Osteocyte (in vitro differentiated cells): ENCODE measurements at regions not wholly inside any gene's neighbourhood (a gene's known extent, or its start where the extent isn't known, plus 50 kb on each side); places are given as distances from the start of the nearest gene placed in this dataset.

Experiments used
- DNase-seq: peaks from one replicate; pipeline ENCODE4 v3.0.0; 2021; ENCODE audit warnings: mixed read lengths; ENCODE audit not compliant: unreplicated experiment; ENCODE audit errors: extremely low spot score
- H3K27ac Mint-ChIP-seq: one replicate; pipeline ENCODE4 v1.8.0; 2021; ENCODE audit warnings: mild to moderate bottlenecking, mixed read lengths; ENCODE audit not compliant: unreplicated experiment
- H3K27me3 Mint-ChIP-seq: one replicate; pipeline ENCODE4 v1.8.0; 2021; ENCODE audit warnings: mixed read lengths; ENCODE audit not compliant: unreplicated experiment
- H3K36me3 Mint-ChIP-seq: one replicate; pipeline ENCODE4 v1.8.0; 2021; ENCODE audit warnings: mixed read lengths; ENCODE audit not compliant: unreplicated experiment
- H3K4me1 Mint-ChIP-seq: one replicate; pipeline ENCODE4 v1.8.0; 2021; ENCODE audit warnings: mixed read lengths; ENCODE audit not compliant: unreplicated experiment
- H3K4me3 Mint-ChIP-seq: one replicate; pipeline ENCODE4 v1.8.0; 2021; ENCODE audit warnings: mild to moderate bottlenecking, moderate library complexity, mixed read lengths; ENCODE audit not compliant: unreplicated experiment
- H3K9me3 Mint-ChIP-seq: one replicate; pipeline ENCODE4 v1.8.0; 2021; ENCODE audit warnings: mixed read lengths; ENCODE audit not compliant: unreplicated experiment
- TF ChIP-seq, protein P1 (sequence below): fragments of 200-600 bp; sonication (generic); IDR thresholded peaks from 2 replicates; pipeline ENCODE4 v1.5.0; 2021; ENCODE audit warnings: antibody characterized with exemption, mild to moderate bottlenecking, moderate library complexity

DNA sequence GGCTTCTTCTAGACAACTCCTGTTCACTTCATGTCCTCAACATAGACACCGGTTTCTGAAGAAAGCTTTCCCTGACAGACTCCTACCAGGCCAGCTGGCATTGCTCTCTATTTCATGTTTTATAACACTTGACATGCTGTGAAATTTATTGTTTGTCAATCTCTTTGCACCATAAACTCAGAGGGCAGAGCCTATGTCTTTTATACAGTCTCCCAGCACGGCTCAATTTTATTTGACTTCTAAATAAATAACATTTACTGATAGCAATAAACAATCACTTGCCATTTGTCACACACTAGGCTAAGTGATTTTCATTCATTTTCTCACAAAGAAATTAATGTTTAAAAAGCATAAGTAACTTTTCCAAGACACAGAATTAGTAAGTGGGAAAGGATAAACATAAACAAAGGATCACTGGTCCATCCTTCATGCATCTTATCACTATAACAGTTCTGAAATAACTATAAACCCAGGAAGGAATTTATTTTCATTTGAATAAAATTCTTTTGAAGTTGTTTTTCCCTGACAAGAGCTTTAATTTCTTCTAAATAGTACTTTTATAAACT lies 577.6 kb downstream of the TECRL start:
- Mint-ChIP-seq H3K4me3 (no peak overlapping the region), H3K36me3 (no peaks in the 10 kb centered on the region), H3K4me1 (no peaks in the 10 kb centered on the region), H3K27me3 (no peaks in the 10 kb centered on the region), H3K9me3 (no peaks in the 10 kb centered on the region), H3K27ac (no peak overlapping the region)
- TF ChIP-seq, protein P1, sequence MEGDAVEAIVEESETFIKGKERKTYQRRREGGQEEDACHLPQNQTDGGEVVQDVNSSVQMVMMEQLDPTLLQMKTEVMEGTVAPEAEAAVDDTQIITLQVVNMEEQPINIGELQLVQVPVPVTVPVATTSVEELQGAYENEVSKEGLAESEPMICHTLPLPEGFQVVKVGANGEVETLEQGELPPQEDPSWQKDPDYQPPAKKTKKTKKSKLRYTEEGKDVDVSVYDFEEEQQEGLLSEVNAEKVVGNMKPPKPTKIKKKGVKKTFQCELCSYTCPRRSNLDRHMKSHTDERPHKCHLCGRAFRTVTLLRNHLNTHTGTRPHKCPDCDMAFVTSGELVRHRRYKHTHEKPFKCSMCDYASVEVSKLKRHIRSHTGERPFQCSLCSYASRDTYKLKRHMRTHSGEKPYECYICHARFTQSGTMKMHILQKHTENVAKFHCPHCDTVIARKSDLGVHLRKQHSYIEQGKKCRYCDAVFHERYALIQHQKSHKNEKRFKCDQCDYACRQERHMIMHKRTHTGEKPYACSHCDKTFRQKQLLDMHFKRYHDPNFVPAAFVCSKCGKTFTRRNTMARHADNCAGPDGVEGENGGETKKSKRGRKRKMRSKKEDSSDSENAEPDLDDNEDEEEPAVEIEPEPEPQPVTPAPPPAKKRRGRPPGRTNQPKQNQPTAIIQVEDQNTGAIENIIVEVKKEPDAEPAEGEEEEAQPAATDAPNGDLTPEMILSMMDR = no peak
- no peak for DNase-seq

DNA sequence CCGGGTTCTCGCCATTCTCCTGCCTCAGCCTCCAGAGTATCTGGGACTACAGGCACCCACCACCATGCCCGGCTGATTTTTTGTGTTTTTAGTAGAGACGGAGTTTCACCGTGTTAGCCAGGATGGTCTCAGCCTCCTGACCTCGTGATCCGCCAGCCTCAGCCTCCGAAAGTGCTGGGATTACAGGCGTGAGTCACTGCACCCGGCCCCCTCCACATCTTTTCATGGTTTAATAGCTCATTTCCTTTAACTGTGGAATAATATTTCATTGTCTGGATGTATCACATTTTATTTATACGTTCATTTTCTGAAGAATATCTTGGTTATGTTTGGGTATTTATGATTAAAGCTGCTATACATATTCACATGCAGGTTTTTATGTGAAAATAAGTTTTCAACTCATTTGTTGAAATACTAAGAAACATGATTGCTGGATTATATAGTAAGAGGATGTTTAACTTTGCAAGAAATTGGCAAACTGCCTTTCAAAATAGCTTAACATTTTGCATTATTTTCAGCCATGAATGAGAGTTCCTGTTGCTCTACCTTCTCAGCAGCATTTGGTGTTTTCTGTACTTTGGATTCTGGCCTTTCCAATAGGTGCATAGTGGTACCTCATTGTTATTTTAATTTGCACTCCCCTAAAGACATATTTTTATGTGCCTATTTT lies 591.9 kb downstream of the TECRL start:
- Mint-ChIP-seq H3K27me3 (no peaks in the 10 kb centered on the region), H3K4me1 (no peaks in the 10 kb centered on the region), H3K4me3 (no peak overlapping the region), H3K9me3 (peaks cover 4% of the 10 kb centered on the region), H3K27ac (no peak overlapping the region), H3K36me3 (no peaks in the 10 kb centered on the region)
- TF ChIP-seq, protein P1 = no peak
- DNase-seq = no peak

DNA sequence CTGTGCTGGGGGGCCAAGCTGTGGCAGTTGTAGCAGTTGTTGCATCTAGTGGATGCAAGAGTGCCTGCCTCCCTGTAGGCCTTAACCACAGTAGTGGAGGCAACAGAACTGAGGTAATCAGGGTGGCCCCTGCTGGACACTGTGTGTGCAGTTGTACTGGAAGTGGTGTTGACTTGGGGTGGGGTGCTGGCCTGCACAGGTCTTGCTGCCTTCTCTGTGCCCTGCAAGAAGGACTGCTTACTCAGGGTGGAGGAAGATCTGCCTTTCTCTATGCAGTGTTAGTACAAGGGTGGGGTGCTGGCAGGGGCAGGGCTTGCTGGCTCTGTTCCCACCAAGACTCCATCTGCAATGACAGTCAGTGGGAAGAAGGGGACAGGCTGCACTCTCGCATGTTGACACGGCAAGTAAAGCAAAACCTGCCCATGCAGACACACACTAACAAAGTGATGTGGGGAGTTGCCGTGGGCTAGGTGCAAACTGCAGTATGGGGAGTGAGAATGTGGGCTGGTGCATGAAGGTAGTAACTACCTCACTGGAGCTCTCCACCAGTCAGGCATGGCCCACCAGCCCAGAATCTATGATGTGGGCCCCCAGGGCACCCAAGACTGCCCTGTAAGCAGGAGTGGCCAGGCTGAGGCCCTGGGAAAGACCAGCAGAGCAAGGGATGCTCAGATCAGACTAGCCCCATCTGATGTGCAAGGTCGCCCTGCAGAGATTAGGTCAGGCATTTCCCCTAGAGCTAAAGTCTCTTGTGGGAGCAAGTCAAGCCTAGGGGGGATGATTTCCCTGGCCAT lies 594.9 kb downstream of the TECRL start:
- peaks cover 4% of the 10 kb centered on the region for H3K9me3 Mint-ChIP-seq
- no peak overlapping the region for H3K4me3 Mint-ChIP-seq
- no peaks in the 10 kb centered on the region for H3K36me3 Mint-ChIP-seq
- no peaks in the 10 kb centered on the region for H3K27me3 Mint-ChIP-seq
- H3K4me1 Mint-ChIP-seq = no peaks in the 10 kb centered on the region
- no peak for DNase-seq
- no peak overlapping the region for H3K27ac Mint-ChIP-seq
- TF ChIP-seq, protein P1 = no peak

DNA sequence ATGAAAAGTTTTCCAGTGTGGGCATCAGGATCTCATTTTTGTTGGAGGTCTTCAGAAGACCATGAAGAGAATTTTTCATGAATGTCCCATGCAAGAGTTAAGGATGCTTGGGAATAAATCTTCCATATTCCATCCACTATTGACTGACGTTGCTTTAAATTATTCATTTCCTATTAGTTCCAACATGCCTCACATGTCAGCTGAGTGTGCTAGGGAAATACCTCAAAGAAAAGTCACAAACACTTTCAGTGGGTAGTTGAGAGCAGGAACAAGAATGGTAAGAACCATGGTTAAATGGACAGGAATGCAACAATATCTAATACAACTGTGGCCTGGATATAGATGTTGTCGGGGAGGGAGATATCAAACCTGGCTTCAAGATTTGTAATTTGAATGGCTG lies 610.1 kb downstream of the TECRL start:
- no peaks in the 10 kb centered on the region for H3K9me3 Mint-ChIP-seq

More for the DNA sequence above, 610.1 kb downstream of the TECRL start:
- no peak overlapping the region for H3K27ac Mint-ChIP-seq
- no peak for DNase-seq
- H3K27me3 Mint-ChIP-seq = no peaks in the 10 kb centered on the region
- TF ChIP-seq, protein P1 = no peak
- H3K36me3 Mint-ChIP-seq = no peaks in the 10 kb centered on the region
- no peak overlapping the region for H3K4me3 Mint-ChIP-seq
- H3K4me1 Mint-ChIP-seq = no peaks in the 10 kb centered on the region
